T follicular helper cell (primary cell): ENCODE measurements at regions not wholly inside any gene's neighbourhood (a gene's known extent, or its start where the extent isn't known, plus 50 kb on each side); places are given as distances from the start of the nearest gene placed in this dataset.
"Not testable (repeated sequence)": the region's sequence is repeated elsewhere in the genome, so short reads cannot be mapped to it uniquely, and the experiment has no call there.

Experiments
- DNase-seq: peaks from one replicate; pipeline ENCODE4 v3.0.0-alpha.2; 2020; ENCODE audit warnings: low read depth

DNA sequence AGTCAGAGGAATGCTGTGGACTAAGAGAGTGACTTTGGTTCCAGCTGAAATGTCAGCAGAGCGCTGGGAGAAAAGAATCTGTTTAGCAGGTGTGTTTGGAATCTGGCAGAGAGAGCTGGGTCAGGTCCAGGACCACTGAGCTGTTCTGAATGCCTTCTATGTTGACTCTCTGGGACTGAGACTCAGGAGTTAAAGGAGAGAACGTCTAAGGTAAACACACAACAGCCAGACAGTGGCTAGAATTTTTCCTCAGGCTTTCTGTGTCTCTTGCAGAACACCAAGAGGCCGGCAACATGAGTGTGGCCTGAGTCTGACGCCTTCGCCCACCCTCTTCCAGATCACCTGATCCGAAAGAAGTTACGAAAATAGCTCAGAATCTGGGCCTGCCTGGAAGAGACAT, 107.2 kb upstream of the ZNF462 start:
- no peak for DNase-seq

DNA sequence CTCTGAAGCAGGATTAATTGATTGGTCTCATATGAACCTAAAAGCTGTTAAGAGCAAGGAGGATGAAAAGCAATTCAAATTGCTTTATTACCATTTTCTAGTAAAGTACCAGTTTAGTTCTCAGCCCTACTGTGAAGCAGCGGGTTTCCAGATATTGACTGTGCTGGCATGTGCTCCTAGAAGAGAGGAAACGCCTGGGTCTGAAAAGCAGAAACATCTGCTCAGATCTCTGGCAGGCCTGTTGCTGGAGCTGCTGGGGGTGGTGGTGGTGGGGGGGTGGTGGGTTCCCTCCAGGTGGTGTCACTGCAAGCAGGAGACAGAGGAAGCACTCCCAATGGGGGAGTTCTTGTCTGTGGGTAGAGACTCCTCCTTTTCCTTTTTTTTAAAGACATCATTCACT, 105.5 kb upstream of the ZNF462 start:
- no peak for DNase-seq

DNA sequence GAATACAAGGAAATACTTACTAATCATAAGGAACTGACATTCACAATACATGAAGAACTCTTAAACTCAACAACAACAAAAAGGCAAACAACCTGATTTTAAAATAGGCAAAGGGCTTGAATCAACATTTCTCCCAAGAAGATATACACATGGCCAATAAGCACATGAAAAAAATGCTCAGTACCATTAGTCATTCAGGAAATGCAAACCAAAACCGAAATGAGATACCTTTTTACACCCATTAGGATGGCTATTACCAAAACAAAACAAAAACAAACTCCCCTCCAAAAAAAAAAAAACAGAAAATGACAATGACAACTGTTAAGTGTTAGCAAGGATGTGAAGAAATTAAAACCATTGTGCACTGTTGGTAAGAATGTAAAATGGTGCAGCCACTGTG, 104.1 kb upstream of the ZNF462 start:
- no peak for DNase-seq

DNA sequence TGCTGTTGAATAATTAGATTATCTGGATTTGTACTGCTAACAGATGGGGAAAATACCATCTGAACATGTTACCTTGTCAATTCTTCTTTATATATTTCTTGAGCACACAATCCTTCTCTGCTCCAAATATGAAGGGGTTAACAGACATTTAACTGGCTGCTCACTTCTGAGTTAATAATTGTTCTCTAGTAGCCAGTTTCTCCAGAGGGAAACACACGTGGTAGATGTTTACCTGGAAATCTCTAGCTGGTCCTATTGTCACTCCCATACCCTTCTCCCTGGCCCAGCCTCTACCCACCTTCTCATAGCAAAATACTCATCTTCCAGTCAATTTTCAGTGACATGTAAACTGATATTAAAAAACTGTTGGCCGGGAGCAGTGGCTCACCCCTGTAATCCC, 101.5 kb upstream of the ZNF462 start:
- DNase-seq = no peak

DNA sequence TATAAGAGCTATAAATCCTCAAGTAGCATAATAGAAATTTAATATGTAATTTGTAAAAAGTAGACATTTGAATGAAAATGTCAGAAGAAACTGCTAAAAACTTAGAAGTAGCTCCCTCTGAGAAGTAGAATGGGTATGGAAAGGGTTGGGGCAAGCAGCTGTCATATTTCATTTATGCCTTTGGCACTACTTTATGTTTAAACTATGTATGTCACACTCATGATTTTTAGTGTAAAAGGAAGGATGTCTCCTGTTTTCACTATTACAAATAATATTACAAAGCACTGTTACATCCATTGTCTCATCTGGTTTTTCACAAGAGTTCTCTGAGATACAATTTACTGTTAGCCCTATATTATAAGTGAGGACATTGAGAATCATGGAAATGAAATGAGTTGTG, 96.3 kb upstream of the ZNF462 start:
- DNase-seq = no peak

DNA sequence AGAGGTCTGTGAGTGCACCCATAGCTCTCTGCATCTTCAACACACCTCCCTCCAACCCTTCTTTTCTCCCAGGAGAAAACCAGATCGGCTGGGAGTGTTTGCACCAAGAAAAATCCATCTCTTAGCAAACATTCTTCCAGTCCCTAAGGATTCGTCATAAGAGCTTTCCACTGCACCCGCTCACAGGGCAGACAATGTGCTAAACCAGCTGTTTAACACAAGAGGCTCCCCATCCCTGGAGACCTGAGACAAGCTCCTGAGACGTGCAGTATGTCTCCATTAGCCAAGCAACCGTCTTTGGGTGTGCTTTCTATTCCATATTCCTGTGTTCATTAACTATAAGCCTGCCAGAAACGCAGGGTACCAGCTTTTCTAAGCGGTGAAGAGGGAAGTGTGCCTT, 93.6 kb upstream of the ZNF462 start:
- no peak for DNase-seq

DNA sequence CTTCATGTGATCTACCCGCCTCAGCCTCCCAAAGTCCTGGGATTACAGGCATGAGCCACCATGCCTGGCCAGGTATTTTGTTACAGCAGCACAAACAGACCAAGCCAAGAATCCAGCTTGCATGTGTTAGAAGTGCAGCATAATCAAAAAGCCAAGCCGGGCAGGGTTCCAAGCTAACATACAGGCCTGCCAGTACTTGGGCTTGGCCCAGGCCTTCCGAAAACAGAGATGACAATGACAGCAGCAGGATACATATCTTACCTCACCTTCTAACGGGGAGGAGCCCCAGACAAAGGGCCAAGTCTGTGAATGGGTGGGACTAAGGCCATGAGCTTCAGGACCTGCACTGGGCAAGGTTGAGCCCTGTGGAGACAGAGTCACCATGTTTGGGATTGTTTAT, 91.4 kb upstream of the ZNF462 start:
- no peak for DNase-seq

DNA sequence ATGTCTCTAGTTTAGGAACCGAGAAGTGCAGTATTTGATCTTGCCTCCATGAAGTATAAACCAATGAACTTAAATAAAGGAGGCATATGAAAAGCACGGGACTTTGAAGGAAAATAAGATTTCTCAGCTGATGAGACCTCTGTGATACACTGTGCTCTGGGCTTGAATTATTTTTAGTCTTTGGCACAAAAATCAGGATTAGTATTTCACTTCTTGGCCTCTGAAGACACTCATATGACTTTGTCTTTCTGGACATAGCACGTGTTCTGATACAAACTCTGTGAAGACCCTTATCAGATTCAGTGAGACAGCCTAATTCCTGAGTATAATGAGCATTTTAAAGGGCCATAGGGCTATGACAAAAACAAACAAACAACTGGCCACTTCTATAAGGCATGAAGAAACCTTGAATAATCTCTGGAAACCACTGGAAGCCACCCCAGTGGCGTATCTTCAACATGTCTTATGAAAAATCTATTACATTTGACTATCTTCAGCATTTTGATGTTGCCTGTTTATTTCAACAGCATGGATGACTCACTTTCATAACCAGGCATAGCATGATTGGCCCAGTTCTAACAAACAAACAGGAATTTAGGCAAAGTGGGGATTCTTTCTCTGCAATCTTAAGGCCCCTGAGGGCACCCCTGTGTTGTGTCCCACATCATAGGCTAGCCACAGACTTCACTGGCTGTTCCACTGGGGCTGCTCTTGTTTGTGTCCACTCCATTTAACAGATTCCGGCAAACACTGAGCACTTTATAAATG, 90.3 kb upstream of the ZNF462 start:
- DNase-seq = no peak

DNA sequence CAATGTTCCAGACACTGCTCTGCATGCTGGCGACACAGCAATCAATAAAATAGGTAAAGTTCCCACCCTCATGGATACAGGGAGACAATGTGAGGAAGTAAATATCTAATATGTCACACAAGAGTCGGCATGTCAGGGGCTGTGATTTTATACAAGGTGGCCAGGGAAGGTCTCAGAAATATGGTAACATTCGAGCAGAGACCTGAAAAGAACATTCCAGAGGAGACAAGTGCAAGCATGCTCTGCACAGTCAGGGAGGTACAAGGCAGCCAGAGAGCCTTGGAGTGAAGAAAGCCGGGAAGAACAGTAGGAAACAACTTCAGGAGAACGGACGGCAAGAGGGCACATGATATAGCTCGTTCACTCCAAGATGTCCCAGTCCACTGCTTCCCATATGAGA, 89.2 kb upstream of the ZNF462 start:
- no peak for DNase-seq

DNA sequence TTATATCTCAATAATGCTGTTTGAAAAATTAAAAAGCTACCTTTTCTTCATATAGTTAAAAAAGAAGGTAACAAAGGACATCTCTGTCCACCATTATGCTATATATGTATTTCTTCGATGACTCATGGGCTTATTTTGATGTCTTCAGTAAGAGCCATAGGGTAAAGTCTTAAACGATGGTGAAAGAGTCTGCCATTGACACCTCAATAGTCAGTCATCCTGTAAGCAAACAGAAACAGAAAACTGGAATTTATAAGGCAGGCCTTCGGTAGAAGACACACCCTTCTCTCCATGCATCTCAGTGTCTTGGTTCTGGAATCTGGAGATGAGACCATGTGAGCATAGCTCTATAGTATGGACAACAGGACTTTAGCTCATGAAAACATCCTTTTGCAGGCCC, 87.0 kb upstream of the ZNF462 start:
- DNase-seq = no peak

DNA sequence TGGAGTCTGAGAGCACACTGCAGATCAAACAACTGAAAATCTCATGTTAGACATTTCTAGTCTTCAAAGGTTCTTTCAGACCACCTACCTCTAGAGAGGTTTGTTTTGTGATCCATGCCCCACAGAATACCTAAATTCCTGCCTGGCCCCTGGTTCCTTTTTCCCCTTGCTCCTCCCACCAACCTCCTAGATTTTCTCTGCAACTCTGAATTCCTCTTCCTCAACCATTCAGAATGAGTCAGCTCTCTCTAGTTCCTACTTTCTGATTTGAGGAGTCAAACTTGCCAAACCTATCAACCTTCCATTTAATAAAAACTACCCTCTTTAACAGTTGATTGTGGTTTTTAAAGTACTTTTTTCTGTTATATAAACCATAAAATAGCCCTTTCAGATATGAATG, 83.2 kb upstream of the ZNF462 start:
- no peak for DNase-seq

DNA sequence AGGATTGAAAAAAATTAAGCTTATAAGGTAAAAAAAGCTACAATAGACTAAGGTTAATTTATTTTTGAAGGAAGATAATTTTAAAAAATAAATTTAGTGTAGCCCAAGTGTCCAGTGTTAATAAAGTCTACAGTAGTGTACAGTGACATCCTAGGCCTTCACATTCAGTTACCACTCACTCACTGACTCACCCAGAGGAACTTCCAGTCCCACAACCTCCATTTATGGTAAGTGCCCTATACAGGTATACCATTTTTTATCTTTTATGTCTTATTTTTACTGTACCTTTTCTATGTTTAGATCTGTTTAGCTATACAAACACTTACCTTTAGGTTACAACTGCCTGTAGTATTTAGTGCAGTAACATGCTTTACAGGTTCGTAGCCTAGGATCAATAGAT, 79.8 kb upstream of the ZNF462 start:
- DNase-seq = no peak

DNA sequence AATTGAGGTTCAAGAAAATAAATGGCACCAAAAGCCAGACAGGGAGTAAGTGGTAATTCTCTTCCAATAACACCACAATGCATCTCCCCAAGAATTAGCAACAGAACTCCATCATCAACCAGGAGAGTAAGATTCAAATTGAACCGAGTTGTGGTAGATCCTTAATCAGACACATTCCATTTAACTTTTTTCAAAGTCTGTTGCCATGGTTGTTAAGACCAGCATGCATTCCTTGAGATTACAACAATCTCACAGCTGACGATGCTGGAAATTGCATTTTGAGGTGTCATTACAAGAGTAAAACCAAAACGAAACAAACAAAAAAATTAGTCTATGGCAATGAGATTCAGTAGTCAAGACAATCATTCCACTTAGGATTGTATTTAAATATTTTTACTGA, 78.9 kb upstream of the ZNF462 start:
- DNase-seq = no peak

DNA sequence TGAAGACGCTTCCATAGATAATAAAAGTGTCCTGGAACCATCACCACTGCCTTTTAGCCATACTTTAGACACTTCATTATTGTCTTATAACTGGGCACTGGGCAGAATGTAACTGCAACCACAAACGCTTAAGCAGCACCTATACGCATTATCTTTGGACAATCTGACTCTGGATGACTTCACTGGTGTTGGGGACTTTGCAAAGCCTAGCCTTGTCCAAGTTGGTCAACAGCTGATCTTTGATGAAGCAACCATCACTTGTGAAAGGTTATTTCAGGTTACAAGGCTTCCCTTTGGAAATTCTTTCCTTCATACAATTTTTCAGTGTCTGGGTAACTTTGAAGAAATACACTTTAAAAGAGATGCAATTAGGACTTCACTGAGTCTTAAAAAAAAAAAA, 77.8 kb upstream of the ZNF462 start:
- no peak for DNase-seq

DNA sequence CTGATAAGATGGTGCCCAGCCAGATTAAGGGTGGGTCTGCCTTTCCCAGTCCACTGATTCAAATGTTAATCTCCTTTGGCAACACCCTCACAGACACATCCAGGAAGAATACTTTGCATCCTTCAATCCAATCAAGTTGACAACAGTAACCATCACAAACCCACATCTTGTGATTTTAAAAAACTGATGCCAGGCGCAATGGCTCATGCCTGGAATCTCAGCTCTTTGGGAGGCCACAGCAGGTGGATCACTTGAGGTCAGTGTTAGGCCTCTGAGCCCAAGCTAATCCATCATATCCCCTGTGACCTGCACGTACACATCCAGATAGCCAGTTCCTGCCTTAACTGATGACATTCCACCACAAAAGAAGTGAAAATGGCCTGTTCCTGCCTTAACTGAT, 74.9 kb upstream of the ZNF462 start:
- DNase-seq = not testable (repeated sequence)

DNA sequence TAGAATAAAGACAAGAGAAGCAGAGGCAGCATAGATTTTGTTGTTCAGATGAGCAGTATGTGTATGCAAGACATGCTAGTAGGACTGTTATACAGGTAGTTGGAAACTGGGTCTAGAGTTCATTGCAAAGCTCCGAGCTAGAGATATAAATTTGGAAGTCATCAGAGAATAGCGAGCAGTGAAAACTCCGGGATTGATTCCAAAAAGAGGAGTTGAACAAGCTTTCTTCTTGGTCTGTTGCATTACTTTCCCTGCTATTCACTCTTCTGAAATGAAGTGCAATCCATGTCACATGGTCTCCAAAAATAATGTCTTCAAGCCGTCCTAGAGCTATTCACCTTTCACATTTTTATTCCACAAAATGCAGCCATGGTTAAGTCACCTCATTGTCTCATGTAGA, 67.9 kb upstream of the ZNF462 start:
- no peak for DNase-seq

DNA sequence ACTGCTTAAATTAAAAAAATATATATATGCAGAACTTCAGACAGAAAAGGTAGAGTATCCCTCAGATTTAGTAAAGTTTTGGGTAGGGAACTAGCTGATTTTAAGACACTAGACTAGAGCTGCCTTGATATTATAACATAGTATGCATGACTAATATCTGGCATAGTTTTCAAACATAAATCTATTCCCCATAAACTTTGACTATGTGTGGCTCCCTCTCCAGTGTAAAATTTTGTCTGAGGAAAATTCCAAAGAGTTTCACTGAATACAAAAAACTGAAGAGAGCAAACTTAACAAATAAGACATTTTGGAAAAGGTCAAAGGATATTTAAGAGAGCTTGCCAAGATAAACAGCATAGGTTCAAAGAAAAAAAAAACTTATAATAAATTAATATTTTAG, 66.2 kb upstream of the ZNF462 start:
- no peak for DNase-seq

DNA sequence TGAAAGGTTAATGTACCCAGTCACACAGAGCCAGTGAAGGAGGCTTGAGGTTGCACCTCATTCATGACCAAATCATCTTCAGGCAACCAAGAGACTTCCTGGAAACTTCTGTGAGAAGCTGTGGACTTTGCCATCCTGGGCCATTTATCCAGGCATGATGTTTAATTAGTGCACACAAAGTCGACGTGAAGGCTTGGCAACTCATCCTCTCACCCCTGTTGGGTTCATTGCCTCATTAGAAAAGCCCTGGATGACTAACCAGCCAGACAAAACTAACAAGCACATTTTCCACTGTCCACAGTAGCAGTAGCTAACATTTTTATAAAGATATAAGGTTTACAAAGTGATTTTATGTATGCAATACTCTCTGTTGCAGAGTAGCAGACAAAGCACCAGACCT, 65.7 kb upstream of the ZNF462 start:
- no peak for DNase-seq

DNA sequence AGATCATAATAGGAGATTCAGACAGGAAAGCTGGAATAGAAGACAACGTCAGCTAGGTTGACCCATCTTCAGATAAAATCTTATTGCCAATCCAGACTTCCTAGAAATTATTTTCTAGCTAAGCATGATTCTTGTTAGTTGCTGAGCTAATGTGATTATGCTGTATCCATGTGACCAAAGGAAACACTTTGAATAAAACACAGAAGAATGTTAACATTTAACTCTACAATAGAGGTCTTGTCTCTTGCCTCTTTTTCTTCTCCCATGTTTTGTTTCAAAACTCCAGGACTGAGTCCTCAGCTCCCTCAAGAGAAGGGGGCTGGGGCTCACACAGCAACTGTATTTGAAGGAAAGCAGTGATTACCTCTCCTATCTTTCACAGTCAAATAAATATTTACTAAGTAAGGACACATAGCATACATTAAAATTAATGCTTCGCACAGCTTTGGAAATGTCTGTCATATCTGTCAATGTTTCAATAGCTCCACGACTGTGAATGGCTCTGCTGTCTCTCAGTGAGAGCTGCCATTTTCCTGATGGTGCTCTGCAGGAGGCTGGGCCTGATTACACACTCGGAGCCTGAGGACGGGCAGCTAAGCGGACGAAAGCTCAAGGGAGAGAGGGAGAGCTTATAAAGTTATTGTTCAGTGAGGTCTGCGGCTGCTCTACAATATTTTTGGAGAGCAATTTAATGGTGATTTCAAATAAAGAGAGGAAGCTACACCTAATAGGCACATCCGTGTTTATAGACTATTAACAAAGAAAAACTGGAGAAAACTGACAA, 64.8 kb upstream of the ZNF462 start:
- DNase-seq = no peak

DNA sequence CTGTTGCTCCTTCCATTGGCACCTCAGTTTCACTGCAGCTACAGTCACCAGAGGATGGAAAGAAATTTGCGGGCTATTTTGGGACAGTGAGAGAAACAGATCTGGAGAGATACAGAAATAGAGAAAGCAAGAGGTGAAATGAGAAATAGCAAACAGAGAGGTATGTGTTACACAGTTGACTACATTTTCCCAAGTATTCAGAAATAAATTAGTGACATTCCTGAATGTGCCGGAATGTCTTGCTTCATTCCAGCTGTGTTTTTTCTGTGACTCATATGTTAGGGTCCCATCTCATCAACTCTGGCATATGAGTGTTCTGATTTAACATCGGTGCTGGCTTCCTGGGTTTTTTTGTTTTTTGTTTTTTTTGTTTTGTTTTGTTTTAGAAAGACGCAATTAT, 63.8 kb upstream of the ZNF462 start:
- DNase-seq = no peak

DNA sequence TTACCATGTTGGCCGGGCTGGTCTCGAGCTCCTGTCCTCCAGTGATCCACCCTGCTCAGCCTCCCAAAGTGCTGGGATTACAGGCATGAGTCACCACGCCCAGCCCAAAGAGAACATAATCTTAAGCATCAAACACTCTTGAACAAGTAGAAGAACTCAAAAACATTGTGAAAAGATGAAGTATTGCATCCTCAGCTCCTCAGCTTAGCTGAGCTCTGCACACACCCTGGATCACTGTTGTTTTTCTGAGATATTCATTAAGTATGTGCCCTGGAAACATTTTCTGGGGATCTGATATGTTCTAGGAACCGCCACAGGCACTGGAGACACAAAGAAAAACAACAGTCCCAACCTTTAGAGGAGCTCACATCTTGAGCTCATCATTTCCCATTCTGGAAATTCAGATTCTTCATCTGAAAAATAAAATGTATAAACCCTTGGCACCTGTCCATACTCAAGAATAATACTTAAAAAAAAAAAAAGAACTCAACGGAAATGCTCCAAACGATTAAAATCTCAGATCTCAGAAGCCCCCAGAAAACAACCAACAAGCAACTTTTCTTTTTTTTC, 62.2 kb upstream of the ZNF462 start:
- no peak for DNase-seq

DNA sequence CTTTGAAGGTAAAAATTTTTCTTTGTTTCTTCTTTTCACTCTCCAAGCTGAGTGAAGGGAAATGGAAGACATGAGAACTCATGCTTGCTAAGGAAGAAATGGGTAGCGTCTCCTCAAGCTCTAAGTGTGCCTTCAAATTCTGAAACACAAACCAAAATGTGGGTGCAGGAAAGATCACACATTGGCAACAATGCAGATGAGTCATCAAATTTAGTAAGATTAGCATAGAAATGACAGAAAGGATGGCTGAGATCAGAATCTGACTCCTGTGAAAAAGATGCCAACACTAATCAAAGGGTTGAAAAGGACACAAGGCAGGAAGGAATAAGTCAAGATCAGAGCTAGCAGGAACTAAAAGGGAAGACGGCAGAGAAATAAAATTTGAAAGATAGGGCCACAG, 61.1 kb upstream of the ZNF462 start:
- no peak for DNase-seq
